ENCODE measurements at regions not wholly inside any gene's neighbourhood (a gene's known extent, or its start where the extent isn't known, plus 50 kb on each side); places are given as distances from the start of the nearest gene placed in this dataset.

- Mint-ChIP-seq H3K36me3 (ENCODE audit: insufficient read depth, unreplicated experiment) (no peaks in the 10 kb centered on the region), H3K4me1 (ENCODE audit: insufficient read depth, unreplicated experiment) (peaks cover 11% of the 10 kb centered on the region), H3K9me3 (ENCODE audit: unreplicated experiment) (no peaks in the 10 kb centered on the region), H3K4me3 (ENCODE audit: unreplicated experiment) (no peak overlapping the region), H3K27ac (ENCODE audit: low read depth, unreplicated experiment) (no peak overlapping the region), H3K27me3 (ENCODE audit: insufficient read depth, unreplicated experiment) (no peaks in the 10 kb centered on the region)
- no TSS peak for BruUV-seq (replicated peaks)
- no peak for TF ChIP-seq CTCF (IDR thresholded peaks at IDR 0.05; ENCODE audit: unreplicated experiment)
- peak; percentile 2 for DNase-seq (ENCODE audit: unreplicated experiment)
- intact Hi-C loops (cut with micrococcal nuclease): no loop called here
- CTCF ChIA-PET: interaction anchor here (0.7 to 1.9 kb wide), 10 partner anchors 8 to 1277 kb away, joined by 3 to 7 read pairs (median 4); no protein-coding TSS in a partner anchor
- POLR2A ChIA-PET: no interaction called here
These were observed 540.6 kb downstream of the QKI start for GRCh38 chr6:163955096-163955495.

- ChIA-PET CTCF (interaction anchor here (0.6 to 1.3 kb wide), 9 partner anchors 31 to 1278 kb away, joined by 3 to 7 read pairs (median 3); no protein-coding TSS in a partner anchor), POLR2A (interaction anchor here (0.6 kb wide), 1 partner anchor 564 kb away, joined by 3 read pairs; no protein-coding TSS in a partner anchor)
- Mint-ChIP-seq H3K36me3 (ENCODE audit: insufficient read depth, unreplicated experiment) (no peaks in the 10 kb centered on the region), H3K27me3 (ENCODE audit: insufficient read depth, unreplicated experiment) (no peaks in the 10 kb centered on the region), H3K4me3 (ENCODE audit: unreplicated experiment) (no peak overlapping the region), H3K9me3 (ENCODE audit: unreplicated experiment) (no peaks in the 10 kb centered on the region), H3K4me1 (ENCODE audit: insufficient read depth, unreplicated experiment) (peaks cover 11% of the 10 kb centered on the region), H3K27ac (ENCODE audit: low read depth, unreplicated experiment) (no peak overlapping the region)
- no peak for DNase-seq (ENCODE audit: unreplicated experiment)
- BruUV-seq (replicated peaks): no TSS peak
- no peak for TF ChIP-seq CTCF (IDR thresholded peaks at IDR 0.05; ENCODE audit: unreplicated experiment)
- intact Hi-C loops (cut with micrococcal nuclease): no loop called here
These were observed 539.7 kb downstream of the QKI start for GRCh38 chr6:163954088-163954775.

- Mint-ChIP-seq H3K4me3 (ENCODE audit: unreplicated experiment) (no peak overlapping the region), H3K27ac (ENCODE audit: low read depth, unreplicated experiment) (no peak overlapping the region), H3K9me3 (ENCODE audit: unreplicated experiment) (no peaks in the 10 kb centered on the region), H3K27me3 (ENCODE audit: insufficient read depth, unreplicated experiment) (no peaks in the 10 kb centered on the region), H3K36me3 (ENCODE audit: insufficient read depth, unreplicated experiment) (no peaks in the 10 kb centered on the region), H3K4me1 (ENCODE audit: insufficient read depth, unreplicated experiment) (peaks cover 6% of the 10 kb centered on the region)
- intact Hi-C loops (cut with micrococcal nuclease): no loop called here
- ChIA-PET CTCF (no interaction called here), POLR2A (interaction anchor here (0.9 to 1.0 kb wide), 2 partner anchors 12 to 364 kb away, joined by 3 read pairs; no protein-coding TSS in a partner anchor)
- no TSS peak for BruUV-seq (replicated peaks)
- no peak for DNase-seq (ENCODE audit: unreplicated experiment)
- TF ChIP-seq CTCF (IDR thresholded peaks at IDR 0.05; ENCODE audit: unreplicated experiment): no peak
These were observed 537.5 kb downstream of the QKI start for GRCh38 chr6:163952005-163952404.

- no peaks in the 10 kb centered on the region for H3K9me3 Mint-ChIP-seq (ENCODE audit: unreplicated experiment)
- CTCF ChIA-PET: interaction anchor here (0.6 to 0.7 kb wide), 2 partner anchors 86 to 533 kb away, joined by 3 read pairs; no protein-coding TSS in a partner anchor
- TF ChIP-seq CTCF (IDR thresholded peaks at IDR 0.05; ENCODE audit: unreplicated experiment): no peak
- no peak for DNase-seq (ENCODE audit: unreplicated experiment)
- no TSS peak for BruUV-seq (replicated peaks)
- POLR2A ChIA-PET: interaction anchor here (1.0 kb wide), 1 partner anchor 13 kb away, joined by 3 read pairs; no protein-coding TSS in a partner anchor
- H3K4me1 Mint-ChIP-seq (ENCODE audit: insufficient read depth, unreplicated experiment): peaks cover under 1% of the 10 kb centered on the region
- no peak overlapping the region for H3K27ac Mint-ChIP-seq (ENCODE audit: low read depth, unreplicated experiment)
- intact Hi-C loops (cut with micrococcal nuclease): no loop called here
- H3K27me3 Mint-ChIP-seq (ENCODE audit: insufficient read depth, unreplicated experiment): no peaks in the 10 kb centered on the region
- no peak overlapping the region for H3K4me3 Mint-ChIP-seq (ENCODE audit: unreplicated experiment)
- H3K36me3 Mint-ChIP-seq (ENCODE audit: insufficient read depth, unreplicated experiment): no peaks in the 10 kb centered on the region
These were observed 536.8 kb downstream of the QKI start for GRCh38 chr6:163951326-163951725.
